ENCODE measurements at regions not wholly inside any gene's neighbourhood (a gene's known extent, or its start where the extent isn't known, plus 50 kb on each side); places are given as distances from the start of the nearest gene placed in this dataset.
"Not testable (repeated sequence)": the region's sequence is repeated elsewhere in the genome, so short reads cannot be mapped to it uniquely, and the experiment has no call there.

DNA sequence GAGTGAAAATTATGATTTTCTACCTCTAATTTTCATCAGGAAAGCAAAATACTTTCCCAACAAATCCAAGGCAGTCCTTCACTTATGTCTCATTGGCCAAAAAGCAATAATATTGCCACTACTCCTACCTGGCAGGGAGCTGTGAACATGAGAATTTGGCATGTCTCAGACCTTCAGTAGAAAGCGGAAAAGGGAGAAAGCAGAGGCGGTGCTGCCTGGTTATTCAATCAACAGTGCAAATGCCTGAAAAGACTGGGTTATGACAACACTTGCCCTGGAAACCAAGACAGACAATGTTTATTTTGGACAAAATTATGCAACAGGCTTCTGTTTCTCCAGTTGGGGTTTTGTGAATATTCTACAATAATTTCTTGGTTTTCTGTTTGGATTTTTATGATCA, 194.4 kb downstream of the TAF11L14 start:
- DNase-seq (ENCODE audit: low read depth), result no peak

DNA sequence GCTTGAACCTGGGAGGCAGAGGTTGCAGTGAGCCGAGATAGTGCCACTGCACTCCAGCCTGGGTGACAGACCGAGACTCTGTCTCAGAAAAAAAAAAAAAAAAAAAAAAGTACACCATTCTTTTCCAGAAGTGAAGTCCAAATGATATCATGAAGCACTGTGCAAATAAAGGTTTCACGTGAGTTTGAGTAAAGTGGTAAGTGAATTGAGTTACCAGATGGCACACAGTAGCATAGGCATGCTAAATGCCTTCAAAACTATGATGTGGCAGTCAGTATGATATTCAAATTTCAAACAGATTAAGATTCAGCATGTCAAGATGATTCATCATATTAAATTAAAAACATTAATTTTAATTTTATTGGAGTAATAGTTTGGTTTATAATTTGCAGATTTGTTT, 195.2 kb downstream of the TAF11L14 start:
- no peak for DNase-seq (ENCODE audit: low read depth)

DNA sequence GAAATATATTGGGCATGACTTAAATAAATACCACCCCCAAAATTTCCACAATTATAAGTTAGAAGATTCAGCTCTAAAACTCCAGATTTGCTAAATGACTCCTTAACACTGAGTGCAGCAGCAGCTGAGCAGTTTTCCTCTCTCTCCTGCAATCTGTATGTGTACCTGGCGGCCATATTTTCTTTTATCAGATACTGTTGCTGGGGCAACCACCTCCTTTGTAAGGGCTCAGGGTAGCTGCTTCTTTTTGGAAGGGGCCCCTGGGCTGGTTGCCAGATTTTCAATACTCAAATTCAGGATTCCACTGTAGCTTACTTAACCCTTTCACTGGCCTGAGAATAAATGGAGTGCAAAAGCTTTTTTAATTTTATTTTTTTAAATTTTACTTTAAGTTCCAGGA, 197.0 kb downstream of the TAF11L14 start:
- no peak for DNase-seq (ENCODE audit: low read depth)

DNA sequence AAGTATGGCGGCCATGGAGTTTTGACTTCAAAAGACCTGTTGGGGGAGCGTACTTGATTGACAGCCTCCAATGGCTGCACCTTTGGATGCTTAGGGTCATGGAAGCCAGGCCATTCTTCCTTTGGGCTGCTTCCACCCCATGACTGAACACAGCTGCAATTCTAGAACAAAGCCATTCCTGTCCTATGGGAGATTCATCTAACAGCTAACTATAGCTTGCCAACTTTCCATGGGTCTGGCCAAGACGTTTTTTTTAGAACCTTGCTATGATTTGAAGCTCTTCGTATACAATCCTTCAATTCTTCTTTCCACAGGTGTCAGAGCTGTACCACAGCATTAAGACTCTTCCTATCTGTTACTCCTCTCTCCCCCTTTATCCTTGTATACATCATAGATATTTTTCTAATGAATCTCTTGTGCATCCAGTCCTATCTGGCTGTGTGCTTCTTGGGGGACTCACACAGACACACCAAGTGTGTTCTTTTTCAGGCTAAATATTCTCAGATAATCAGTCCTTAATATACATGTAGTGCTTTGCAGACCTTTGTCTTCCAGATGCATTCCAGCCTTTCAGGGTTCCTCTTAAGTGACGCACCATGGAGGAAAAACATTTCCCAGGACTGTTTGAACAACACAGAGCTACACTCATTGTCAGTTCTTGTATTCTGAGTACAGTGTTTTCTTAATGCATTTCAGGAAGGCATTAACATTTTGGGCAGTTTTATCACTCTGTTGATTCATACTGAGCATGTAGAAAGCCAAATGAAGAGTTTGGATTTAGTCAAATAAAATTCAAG, 198.9 kb downstream of the TAF11L14 start:
- DNase-seq (ENCODE audit: low read depth), result no peak

DNA sequence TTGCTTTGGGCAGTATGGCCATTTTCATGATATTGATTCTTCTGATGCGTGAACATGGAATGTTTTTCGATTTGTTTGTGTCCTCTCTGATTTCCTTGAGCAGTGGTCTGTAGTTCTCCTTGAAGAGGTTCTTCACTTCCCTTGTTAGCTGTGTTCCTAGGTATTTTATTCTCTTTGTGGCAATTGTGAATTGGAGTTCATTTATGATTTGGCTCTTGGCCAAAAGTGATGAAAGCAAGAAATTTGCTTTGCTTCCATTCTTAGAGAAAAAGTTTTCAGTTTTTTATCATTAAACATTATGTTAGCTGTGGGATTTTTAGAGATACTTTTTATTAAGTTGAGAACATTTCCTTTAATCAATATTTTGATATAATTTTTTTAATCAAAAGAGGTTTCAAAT, 203.5 kb downstream of the TAF11L14 start:
- no peak for DNase-seq (ENCODE audit: low read depth)

DNA sequence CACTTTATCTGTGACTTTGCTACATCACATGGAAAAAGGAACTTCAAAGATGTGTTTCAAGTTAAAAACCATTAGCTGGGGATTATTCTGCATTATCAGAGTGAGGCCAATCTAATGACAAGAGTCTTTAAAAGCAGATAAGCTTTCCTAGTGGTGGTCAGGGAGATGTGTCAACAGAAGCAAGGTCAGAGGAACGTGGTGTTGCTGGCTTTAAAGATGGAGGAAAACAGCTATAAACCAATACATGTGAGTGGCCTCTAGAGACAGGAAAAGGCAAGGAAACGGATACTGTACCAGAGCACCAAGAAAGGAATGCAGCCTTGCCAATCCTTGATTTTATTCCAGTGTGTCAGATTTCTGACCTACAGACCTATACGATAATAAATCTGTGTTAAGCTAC, 204.2 kb downstream of the TAF11L14 start:
- DNase-seq (ENCODE audit: low read depth), result no peak

DNA sequence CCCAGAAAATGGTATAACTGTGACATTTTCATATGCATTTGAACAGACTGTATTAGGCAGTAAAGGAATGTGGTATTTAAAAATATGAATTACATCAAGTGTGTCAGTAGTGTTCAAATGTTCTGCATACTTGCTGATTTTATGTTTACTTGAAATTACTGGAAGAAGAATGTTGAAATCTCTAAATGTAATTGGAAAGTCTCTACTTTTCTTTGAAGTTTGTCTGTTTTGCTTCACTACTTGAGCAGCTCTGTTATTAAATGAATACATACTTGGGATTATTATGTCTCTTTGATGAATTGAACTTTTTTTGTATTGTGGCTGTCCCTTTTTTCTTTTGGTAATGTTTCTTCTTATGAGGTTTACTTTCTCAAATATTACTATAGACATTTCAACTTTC, 205.6 kb downstream of the TAF11L14 start:
- DNase-seq (ENCODE audit: low read depth), result no peak

DNA sequence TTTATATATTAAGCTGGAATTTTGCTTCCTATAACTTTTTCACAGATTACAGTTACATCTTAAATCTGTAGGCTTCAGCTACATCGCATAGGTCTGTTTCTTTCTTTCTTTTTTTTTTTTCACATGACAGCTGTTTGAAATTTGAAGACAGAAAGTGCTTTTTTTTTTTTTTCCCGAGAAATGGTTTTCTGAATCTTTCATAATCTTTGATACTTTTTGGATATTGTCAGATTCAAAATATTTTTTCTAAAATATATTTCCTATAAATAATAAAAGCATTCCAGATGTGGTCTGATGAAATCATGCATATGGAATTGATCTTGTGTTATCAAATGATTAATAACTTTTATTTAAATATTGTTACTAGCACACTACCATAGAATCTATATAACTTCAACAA, 212.2 kb downstream of the TAF11L14 start:
- DNase-seq (ENCODE audit: low read depth), result no peak

DNA sequence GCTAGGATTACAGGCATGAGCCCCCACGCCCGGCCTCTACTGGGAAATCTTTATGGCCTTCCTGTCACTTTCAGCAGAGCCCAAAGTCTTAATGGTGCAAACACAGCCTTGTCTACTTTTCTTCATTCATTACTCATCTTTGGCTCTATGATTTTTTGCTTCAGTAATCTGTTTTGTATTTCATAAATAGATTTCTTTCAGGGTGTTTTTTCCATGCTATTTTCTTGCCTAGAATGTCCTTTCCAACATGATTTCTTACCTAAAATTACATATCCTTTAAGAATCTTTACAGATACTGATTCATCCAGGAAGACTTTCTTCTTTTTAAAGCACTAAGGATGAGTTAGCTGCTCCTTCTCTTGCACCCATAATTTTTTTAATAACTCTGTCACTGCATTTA, 213.0 kb downstream of the TAF11L14 start:
- no peak for DNase-seq (ENCODE audit: low read depth)

DNA sequence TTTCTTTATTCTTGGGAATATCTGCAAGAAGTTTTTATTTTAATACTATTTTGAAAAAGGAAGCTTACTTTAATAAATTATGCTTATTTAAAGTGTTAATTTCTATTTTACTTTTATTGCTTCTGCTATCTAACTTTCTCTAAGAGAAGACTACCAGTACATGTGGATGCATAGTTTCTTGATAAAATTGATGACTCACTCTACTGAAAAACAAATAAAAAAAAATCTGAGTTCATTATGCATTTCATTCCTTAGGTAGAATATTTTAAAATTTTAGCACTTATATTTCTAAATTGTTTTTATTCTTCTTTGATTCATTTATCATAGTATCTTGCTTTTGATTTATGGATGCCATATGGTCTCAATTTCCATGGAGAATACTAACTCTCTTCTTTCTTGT, 217.9 kb downstream of the TAF11L14 start:
- DNase-seq (ENCODE audit: low read depth), result no peak

DNA sequence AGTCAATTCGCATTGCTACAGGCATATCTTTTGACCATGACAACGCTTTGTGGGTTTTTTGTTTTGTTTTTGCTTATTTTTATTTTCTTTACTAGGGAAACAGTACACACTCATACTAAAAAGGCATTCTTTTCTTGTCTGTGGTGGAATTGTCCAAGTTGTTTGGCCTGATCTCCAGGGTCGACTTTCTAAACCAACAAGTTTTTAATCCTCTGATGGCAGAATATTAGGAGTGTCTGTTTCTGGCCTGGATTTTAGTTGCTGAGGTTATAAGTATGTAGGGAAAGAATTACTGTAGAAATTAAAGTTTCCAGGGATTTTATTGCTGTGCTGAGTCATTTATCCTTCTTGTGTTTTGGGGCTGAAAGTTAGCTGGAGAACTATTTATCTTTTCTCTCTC, 218.5 kb downstream of the TAF11L14 start:
- no peak for DNase-seq (ENCODE audit: low read depth)

DNA sequence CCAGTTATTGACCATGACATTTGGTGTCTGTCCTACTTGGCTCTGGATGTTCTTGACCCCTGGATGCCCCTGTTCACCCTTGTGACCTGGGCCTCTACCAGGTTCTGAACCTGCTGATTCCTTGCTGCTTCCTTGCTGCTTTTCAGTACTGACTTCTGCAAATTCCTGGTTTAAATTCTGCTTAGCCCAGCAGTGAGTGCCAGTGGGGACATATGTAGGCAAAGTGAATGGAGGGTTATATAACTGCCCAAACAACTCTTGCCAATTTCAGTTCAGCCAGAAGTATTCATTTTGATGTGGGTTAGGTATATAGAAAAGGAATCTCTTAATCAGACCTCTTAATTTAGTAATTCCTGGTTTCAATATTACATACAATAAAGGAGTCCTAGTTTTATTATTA, 220.6 kb downstream of the TAF11L14 start:
- no peak for DNase-seq (ENCODE audit: low read depth)

DNA sequence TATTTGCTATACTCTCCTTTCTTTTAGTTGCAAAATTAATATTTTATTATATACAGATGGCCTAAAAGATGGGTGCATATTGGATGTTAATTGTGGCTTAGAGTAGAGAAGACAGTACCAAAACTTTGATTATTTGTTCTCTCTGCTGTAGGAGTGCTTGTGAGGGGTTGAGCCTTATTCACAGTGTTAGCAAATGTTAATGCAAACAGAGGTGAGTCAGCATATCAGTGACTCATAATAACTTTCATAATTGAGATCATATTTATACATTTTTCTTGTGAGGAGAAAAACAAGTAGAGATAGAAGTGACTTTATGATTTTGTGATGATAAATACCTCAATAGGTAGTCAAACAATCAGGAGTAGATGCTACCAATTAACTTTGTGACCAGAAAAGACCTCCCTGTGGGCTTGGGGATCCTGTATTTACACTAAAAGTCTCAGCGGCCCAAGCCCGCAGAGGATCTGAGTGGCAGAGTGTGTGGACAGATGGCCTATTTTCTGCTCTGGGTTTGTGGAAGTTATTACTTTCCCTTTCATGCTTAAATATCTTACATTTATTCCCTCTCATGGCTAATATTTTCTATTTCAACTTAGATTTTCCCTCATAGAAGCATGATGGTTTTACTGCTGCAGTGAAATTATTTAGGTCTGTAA, 226.5 kb downstream of the TAF11L14 start:
- DNase-seq (ENCODE audit: low read depth), result no peak

DNA sequence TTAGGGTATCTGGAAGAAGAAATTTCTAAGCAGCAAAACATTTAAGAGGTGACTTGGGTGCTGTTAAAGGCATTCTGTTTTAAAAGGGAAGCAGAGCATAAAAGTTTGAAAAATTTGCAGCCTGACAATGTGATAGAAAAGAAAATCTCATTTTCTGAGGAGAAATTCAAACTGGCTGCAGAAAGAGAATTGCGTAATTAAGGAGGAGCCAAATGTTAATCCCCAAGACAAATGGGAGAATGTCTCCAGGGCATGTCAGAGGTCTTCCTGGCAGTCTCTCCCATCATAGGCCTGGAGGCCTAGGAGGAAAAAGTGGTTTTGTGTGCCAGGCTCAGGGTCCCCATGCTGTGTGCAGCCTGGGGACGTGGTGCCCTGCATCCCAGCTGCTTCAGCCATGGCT, 230.6 kb downstream of the TAF11L14 start:
- not testable (repeated sequence) for DNase-seq (ENCODE audit: low read depth)

DNA sequence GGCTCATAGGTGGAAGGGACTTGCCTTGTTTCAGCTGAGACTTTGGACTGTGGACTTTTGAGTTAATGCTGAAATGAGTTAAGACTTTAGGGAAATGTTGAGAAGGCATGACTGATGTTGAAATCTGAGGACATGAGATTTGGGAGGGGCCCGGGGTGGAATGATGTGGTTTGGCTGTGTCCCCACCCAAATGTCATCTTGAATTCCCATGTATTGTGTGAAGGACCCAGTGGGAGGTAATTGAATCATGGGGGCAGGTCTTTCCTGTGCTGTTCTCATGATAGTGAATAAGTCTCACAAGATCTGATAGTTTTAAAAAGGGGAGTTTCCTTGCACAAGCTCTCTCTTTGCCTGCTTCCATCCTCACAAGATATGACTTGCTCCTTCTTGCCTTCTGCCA, 231.7 kb downstream of the TAF11L14 start:
- not testable (repeated sequence) for DNase-seq (ENCODE audit: low read depth)

DNA sequence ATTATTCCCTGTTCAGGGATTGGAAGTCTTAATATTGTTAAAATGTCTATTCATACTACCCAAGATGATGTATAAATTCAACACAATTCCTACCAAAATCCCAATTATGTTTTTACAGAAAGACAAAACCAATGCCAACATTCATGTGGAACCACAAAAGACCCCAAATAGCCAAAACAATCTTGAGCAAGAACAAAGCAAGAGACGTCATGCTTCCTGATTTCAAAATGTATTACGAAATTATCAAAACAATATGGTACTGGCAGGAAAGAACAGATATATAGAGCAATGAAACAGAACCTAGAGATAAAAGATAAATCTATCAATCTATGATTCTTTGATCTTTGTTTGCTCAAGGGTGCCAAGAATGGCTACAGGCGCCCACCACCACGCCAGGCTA, 237.9 kb downstream of the TAF11L14 start:
- no peak for DNase-seq (ENCODE audit: low read depth)

DNA sequence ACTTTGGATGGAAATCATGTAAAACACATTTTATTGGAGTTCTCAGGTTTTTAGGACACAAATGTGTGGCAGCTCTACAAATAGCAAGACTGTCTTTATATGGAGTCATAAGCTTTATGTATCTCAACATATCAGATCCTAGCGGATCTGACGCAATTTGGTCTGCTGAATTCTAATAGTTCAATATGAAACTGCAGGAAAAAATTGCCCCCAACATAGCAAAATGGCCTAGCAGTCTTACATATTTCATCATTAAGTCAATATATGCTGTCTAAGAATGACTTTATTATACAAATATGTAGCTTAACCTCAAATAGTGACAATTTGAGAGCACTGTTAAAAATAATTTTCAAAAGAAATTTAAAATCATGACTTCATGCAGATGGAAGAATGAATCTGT, 244.3 kb downstream of the TAF11L14 start:
- no peak for DNase-seq (ENCODE audit: low read depth)

DNA sequence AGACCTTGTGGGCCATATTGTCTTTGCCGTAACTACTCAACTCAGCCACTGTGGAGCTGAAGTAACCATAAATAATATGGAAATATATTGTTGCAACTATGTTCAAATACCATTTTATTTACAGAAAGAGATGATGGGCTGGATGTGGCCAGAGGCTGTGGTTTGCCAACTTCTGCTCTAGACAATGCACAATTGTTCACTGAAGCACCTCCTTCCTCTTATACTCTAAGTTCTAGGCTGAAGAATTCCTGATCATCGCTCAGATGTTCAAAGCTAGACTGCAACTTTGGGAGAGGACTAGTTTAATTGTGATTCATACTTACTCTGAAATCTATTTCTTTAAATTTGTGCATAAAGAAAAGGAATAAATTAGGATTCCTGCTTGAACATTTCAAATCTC, 245.0 kb downstream of the TAF11L14 start:
- DNase-seq (ENCODE audit: low read depth), result no peak

DNA sequence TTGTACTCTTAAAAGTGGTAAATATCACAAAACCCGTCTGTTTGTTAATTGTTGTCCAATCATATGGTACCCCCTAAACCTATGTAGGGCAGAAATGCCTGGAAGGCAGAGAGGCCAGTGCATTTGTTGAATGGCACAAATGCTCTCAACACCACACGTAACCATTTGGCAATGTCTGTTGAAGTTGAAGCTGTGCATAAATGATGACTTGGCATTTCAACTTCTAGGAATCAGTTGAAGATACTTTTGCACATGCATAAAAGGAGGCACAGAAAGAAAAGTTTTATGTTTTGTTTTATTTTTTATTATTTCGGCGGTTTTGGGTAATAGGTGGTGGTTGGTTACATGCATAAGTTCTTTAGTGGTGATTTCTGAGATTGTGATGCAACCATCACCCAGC, 246.6 kb downstream of the TAF11L14 start:
- DNase-seq (ENCODE audit: low read depth), result no peak

DNA sequence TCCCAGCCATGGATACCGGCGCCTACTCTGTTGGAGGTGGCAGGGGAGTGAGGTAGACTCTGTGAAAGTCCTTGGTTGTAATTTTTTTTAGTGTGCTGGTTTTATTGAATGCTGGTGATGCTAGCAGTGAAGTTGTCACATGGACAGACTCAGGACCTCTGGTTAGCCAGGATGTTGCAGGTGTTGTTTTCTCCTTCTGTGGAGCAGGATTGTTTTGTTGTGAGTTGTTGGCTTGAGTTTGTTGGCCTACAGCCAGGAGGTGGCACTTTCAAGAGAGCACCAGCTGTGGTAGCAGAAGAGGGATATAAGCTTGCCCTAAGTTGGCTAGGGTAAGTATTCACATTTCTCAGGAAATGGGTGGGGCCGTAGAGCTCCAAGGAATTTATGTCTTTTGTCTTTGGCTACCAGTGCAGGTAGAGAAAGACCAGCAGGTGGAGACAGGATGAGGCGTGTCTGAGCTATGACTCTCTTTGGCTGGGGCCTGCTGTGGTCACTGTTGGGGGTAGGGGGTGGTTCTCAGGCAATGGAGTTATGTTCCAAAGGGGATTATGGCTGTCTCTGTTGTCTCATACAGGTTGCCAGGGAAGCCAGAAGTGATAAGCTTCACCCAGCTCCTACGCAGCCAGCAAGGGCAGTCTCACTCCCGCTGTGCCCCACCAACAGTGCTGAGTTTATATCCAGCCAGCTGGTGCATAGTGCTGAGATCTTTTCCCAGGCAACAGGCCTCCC, 248.7 kb downstream of the TAF11L14 start:
- no peak for DNase-seq (ENCODE audit: low read depth)

DNA sequence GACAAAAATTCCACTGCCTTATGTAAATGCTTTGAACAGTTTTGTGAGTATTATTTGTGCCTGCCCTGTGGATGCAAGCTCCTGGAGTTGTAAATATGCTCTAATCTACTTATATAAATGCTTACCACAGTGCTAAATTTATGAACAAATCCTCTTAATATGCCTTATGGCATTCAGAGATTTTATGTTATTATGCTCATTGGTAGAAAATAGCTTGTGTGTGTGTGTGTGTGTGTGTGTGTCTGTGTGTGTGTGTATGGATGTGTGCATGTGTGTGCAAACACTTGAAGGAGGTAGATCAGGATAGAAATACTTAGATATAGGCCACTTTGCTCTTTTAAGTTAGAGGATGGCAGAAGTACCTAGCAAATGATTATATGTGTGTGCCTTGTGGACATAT, 253.9 kb downstream of the TAF11L14 start:
- no peak for DNase-seq (ENCODE audit: low read depth)

DNA sequence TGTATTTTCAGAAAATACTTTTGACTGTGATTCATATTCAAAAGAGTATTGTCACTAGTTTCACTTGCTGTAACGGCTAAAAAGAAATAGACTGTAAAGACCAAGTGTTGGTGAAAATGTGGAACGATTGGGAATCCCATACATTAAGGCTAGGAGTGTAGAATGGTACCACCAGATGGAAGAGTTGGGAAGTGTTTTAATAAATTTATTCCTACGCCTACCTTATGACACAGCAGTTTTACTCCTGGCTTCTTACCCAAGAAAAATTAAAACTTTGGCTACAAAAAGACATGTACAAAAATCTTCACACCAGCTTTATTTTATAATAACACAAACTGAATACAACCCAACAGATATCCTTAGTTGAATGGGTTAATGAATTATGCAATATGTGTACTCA, 256.2 kb downstream of the TAF11L14 start:
- DNase-seq (ENCODE audit: low read depth), result no peak

DNA sequence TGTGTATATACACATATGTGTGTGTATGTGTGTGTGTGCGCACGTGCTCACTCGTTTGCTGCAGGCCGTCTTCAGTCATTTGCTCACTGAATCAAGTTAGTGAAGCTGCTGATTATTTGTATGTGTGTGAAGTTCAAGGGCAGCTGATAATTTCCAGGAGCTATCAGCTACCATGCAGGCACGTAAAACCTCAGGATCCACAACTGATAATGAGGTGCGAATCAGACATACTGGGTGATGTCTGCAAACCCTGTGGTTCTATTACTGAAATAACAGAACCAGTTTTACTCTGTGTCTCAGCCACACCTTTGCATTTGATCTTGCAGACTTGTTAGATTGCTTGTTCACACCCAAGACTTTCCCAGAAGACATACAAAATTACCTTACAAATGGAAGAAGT, 257.6 kb downstream of the TAF11L14 start:
- no peak for DNase-seq (ENCODE audit: low read depth)

Data from activated T-helper 9 cell treated with anti-CD3 and anti-CD28 coated beads, Interleukin-2, amount 50 U/mL, for 16 hours (primary cell).